DND-41 (cell line): ENCODE measurements at regions not wholly inside any gene's neighbourhood (a gene's known extent, or its start where the extent isn't known, plus 50 kb on each side); places are given as distances from the start of the nearest gene placed in this dataset.
"Not testable (repeated sequence)": the region's sequence is repeated elsewhere in the genome, so short reads cannot be mapped to it uniquely, and the experiment has no call there.

ENCODE experiments used
- ATAC-seq: fragments of 200-7000 bp; cut with Tn5 transposase; 3 replicates; pipeline ENCODE4 v1.9.1; 2021; ENCODE audit warnings: low read depth; ENCODE audit not compliant: insufficient read depth
- DNase-seq: peaks from one replicate; pipeline ENCODE4 v3.0.0-alpha.2; 2020
- H2AFZ ChIP-seq: 2 replicates; pipeline ENCODE4 v1.6.0; 2012; ENCODE audit warnings: low read depth, low read length
- H3K27ac ChIP-seq: 2 replicates; pipeline ENCODE4 v1.5.1; 2012; ENCODE audit warnings: low read length, inconsistent platforms
- H3K27me3 ChIP-seq: fragments of 200-600 bp; sonication (generic); 2 replicates; pipeline ENCODE4 v1.6.0; 2012; ENCODE audit warnings: low read length, mild to moderate bottlenecking, inconsistent platforms; ENCODE audit not compliant: insufficient read depth, poor library complexity
- H3K36me3 ChIP-seq: 2 replicates; pipeline ENCODE4 v1.5.1; 2012; ENCODE audit warnings: low read length, inconsistent platforms; ENCODE audit not compliant: insufficient read depth
- H3K4me1 ChIP-seq: 2 replicates; pipeline ENCODE4 v1.5.1; 2012; ENCODE audit warnings: mild to moderate bottlenecking, low read length; ENCODE audit not compliant: insufficient read depth
- H3K4me2 ChIP-seq: 2 replicates; pipeline ENCODE4 v1.6.0; 2012; ENCODE audit warnings: mild to moderate bottlenecking, moderate library complexity, low read length, inconsistent platforms; ENCODE audit not compliant: insufficient read depth
- H3K4me3 ChIP-seq, 2 experiments: fragments of 200-600 bp in 1 of 2; shearing (Covaris generic) in 1 of 2; 2 replicates each; pipeline ENCODE4 v1.5.1; 2012 to 2016; ENCODE audit warnings: inconsistent platforms in 2 of 2, low read length in 2 of 2, mild to moderate bottlenecking in 2 of 2, low read depth in 1 of 2, moderate library complexity in 1 of 2
- H3K79me2 ChIP-seq: 2 replicates; pipeline ENCODE4 v1.6.0; 2012; ENCODE audit warnings: low read length, inconsistent platforms; ENCODE audit not compliant: insufficient read depth
- H3K9ac ChIP-seq: 2 replicates; pipeline ENCODE4 v1.6.0; 2012; ENCODE audit warnings: low read depth, mild to moderate bottlenecking, inconsistent platforms, low read length, moderate library complexity
- H3K9me3 ChIP-seq: 2 replicates; pipeline ENCODE4 v1.5.1; 2012; ENCODE audit warnings: low read length, moderate library complexity, mild to moderate bottlenecking, inconsistent platforms; ENCODE audit not compliant: insufficient read depth, severe bottlenecking
- H4K20me1 ChIP-seq: 2 replicates; pipeline ENCODE4 v1.6.0; 2012; ENCODE audit warnings: low read length; ENCODE audit not compliant: insufficient read depth
- EZH2 ChIP-seq: IDR thresholded peaks from 3 replicates; pipeline ENCODE4 v1.6.1; 2012; ENCODE audit warnings: borderline replicate concordance, low read depth, mild to moderate bottlenecking, moderate library complexity, low read length, inconsistent platforms; ENCODE audit not compliant: severe bottlenecking
- TF ChIP-seq, protein P1 (sequence below): IDR thresholded peaks from 2 replicates; pipeline ENCODE4 v1.5.1; 2012; ENCODE audit warnings: borderline replicate concordance, low read length, moderate library complexity, mild to moderate bottlenecking; ENCODE audit not compliant: poor library complexity, severe bottlenecking; ENCODE audit errors: extremely low read depth

DNA sequence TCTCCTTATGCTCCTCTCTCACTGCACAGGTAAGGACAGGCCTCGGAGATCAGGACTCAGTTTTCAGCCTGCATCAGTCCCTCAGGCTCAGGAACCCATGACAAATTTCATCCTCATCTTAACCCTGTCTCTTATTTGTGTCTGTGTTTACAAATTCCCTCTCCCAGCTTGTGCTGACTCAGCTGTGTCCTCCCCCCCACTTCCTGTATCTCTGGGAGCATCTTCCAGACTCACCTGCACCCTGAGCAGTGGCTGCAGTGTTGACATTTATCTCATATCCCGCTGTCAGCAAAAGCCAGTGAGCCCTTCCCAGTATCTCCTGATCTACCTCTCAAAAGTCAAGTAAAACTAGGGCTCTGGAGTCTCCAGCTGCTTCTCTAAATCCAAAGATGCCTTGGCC is 65.6 kb upstream of the VPREB1 start:
- Histone ChIP-seq H2AFZ (no peak overlapping the region), H3K36me3 (no peaks in the 10 kb centered on the region), H3K27ac (no peak overlapping the region), H3K4me3 (no peak overlapping the region), H3K9ac (no peak overlapping the region), H3K4me1 (peaks cover 9% of the 10 kb centered on the region), H3K27me3 (no peaks in the 10 kb centered on the region), H3K79me2 (no peaks in the 10 kb centered on the region), H3K4me2 (no peak overlapping the region), H4K20me1 (no peaks in the 10 kb centered on the region), H3K9me3 (no peaks in the 10 kb centered on the region)
- DNase-seq, result peak; percentile 35
- no peak for TF ChIP-seq EZH2
- TF ChIP-seq, protein P1, sequence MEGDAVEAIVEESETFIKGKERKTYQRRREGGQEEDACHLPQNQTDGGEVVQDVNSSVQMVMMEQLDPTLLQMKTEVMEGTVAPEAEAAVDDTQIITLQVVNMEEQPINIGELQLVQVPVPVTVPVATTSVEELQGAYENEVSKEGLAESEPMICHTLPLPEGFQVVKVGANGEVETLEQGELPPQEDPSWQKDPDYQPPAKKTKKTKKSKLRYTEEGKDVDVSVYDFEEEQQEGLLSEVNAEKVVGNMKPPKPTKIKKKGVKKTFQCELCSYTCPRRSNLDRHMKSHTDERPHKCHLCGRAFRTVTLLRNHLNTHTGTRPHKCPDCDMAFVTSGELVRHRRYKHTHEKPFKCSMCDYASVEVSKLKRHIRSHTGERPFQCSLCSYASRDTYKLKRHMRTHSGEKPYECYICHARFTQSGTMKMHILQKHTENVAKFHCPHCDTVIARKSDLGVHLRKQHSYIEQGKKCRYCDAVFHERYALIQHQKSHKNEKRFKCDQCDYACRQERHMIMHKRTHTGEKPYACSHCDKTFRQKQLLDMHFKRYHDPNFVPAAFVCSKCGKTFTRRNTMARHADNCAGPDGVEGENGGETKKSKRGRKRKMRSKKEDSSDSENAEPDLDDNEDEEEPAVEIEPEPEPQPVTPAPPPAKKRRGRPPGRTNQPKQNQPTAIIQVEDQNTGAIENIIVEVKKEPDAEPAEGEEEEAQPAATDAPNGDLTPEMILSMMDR, result no peak
- peak; percentile 58; the same call in 2 of the 3 replicates for ATAC-seq

DNA sequence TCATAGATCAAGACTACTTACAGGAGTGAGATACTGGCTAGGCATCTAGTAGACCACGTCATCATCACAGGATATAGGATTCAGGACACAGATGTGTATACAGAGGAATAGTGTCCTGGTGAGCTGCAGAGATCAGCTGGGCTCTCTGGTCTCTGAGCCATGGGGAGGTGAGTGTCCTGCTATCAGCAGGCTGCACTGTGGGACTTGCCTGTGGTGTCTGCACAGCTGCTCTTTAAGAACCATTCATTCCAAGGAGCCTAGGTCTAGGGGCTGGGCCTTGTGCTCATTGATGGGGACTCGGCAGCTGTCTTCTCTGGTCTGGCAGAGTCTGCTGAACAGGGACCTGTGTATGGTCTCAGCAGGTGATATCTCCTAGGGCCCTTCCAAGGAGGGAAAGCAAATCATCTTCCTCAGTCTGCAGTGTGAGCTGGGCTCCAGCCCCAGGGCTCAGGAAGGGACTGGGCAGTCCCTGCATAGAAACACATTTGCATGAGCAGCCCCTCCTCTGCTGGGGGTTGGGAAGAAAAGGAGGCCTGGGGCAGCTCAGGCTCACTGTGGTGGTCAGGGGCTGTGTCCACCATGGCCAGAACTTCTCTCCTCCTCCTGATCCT is 66.1 kb upstream of the VPREB1 start:
- Histone ChIP-seq H3K9ac (no peak overlapping the region), H2AFZ (no peak overlapping the region), H3K36me3 (no peaks in the 10 kb centered on the region), H4K20me1 (no peaks in the 10 kb centered on the region), H3K79me2 (no peaks in the 10 kb centered on the region), H3K4me2 (no peak overlapping the region), H3K4me3 (no peak overlapping the region), H3K27me3 (no peaks in the 10 kb centered on the region), H3K4me1 (peaks cover 9% of the 10 kb centered on the region), H3K27ac (no peak overlapping the region), H3K9me3 (no peaks in the 10 kb centered on the region)
- DNase-seq, result no peak
- ATAC-seq, result no peak
- TF ChIP-seq EZH2, result no peak
- TF ChIP-seq, protein P1, result no peak

DNA sequence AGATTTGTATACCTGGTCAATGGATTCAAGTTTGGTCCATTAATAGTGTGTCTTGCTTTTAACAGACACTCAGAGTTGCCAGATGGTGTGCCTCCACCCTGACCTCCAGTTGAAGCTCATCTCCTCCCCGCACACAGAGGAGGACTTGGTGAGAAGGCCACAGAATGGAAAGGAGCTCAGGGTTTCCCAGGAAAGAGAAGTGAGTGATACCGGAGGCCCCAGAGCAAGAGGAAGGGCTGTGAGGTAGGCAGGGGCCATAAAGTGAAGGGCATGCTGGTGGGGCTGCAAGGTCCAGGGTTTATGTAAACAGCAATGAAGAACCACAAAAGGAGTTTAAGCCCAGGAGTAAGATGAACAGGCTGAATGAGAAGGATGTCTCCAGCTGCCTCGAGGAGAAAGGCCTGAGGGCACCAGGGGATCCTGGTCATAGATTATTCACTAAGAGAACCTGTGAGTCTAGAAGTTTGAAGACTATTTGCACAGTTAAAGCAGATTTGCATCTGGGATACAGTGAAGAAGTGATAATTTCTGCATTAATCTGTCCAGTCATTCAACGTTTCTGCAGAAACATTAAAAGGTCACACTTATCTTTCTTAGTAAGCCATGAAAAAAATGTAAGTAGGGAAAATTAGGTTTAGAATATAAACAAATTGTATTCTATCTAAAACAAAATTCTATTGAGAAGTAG is 67.5 kb upstream of the VPREB1 start:
- TF ChIP-seq EZH2, result no peak
- TF ChIP-seq, protein P1, result no peak
- H3K9ac ChIP-seq, result no peak overlapping the region
- no peak for ATAC-seq
- DNase-seq, result no peak
- H3K27me3 ChIP-seq, result no peaks in the 10 kb centered on the region
- H3K27ac ChIP-seq, result no peak overlapping the region
- H3K79me2 ChIP-seq, result no peaks in the 10 kb centered on the region
- H3K4me2 ChIP-seq, result no peak overlapping the region
- no peak overlapping the region for H3K4me3 ChIP-seq
- H2AFZ ChIP-seq, result no peak overlapping the region
- H3K36me3 ChIP-seq, result no peaks in the 10 kb centered on the region
- no peaks in the 10 kb centered on the region for H4K20me1 ChIP-seq
- H3K9me3 ChIP-seq, result no peaks in the 10 kb centered on the region
- H3K4me1 ChIP-seq, result peaks cover 9% of the 10 kb centered on the region

DNA sequence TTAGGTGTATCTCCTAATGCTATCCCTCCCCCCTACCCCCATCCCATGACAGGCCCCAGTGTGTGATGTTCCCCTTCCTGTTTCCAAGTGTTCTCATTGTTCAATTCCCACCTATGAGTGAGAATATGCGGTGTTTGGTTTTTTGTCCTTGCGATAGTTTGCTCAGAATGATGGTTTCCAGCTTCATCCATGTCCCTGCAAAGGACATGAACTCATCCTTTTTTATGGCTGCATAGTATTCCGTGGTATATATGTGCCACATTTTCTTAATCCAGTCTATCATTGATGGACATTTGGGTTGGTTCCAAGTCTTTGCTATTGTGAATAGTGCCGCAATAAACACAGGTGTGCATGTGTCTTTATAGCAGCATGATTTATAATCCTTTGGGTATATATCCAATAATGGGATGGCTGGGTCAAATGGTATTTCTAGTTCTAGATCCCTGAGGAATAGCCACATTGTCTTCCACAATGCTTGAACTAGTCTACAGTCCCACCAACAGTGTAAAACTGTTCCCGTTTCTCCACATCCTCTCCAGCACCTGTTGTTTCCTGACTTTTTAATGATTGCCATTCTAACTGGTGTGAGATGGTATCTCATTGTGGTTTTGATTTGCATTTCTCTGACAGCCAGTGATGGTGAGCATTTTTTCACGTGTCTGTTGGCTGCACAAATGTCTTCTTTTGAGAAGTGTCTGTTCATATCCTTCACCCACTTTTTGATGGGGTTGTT is 71.5 kb upstream of the VPREB1 start:
- peaks cover 25% of the 10 kb centered on the region for H3K4me1 ChIP-seq
- H3K27me3 ChIP-seq, result not testable (repeated sequence)

More for the DNA sequence above, 71.5 kb upstream of the VPREB1 start:
- H3K79me2 ChIP-seq, H3K27ac ChIP-seq, H3K4me3 ChIP-seq, H4K20me1 ChIP-seq, ATAC-seq, H3K36me3 ChIP-seq, H3K4me2 ChIP-seq, DNase-seq, H2AFZ ChIP-seq, H3K9ac ChIP-seq, H3K9me3 ChIP-seq: not testable (repeated sequence)
